Mesenchymal stem cell (in vitro differentiated cells and primary cell): ENCODE measurements at regions not wholly inside any gene's neighbourhood (a gene's known extent, or its start where the extent isn't known, plus 50 kb on each side); places are given as distances from the start of the nearest gene placed in this dataset.

Source experiments
- DNase-seq: peaks from one replicate; pipeline ENCODE4 v3.0.0-alpha.2; 2013
- H2AFZ ChIP-seq: one replicate; pipeline ENCODE4 v1.6.1; 2013; ENCODE audit warnings: low read depth, mild to moderate bottlenecking, control low read depth, inconsistent platforms, low read length, moderate library complexity
- H2AK5ac ChIP-seq: 2 replicates; pipeline ENCODE4 v1.6.1; 2013; ENCODE audit warnings: low read length, moderate library complexity, mild to moderate bottlenecking, inconsistent platforms; ENCODE audit not compliant: severe bottlenecking
- H2BK120ac ChIP-seq: one replicate; pipeline ENCODE4 v1.6.1; 2013; ENCODE audit warnings: low read depth, mild to moderate bottlenecking, inconsistent platforms, low read length, moderate library complexity
- H2BK12ac ChIP-seq, 2 experiments: one replicate each; pipeline ENCODE4 v1.6.1; 2013; ENCODE audit warnings: inconsistent platforms in 2 of 2, low read length in 2 of 2, mild to moderate bottlenecking in 2 of 2, moderate library complexity in 2 of 2, control low read depth in 1 of 2
- H2BK15ac ChIP-seq: one replicate; pipeline ENCODE4 v1.6.1; 2013; ENCODE audit warnings: mild to moderate bottlenecking, low read depth, inconsistent platforms; ENCODE audit not compliant: poor library complexity, severe bottlenecking
- H2BK5ac ChIP-seq: 2 replicates; pipeline ENCODE4 v1.6.1; 2013; ENCODE audit warnings: low read depth, mild to moderate bottlenecking, low read length, control low read depth, inconsistent platforms; ENCODE audit not compliant: poor library complexity, severe bottlenecking
- H3K14ac ChIP-seq, 2 experiments: one replicate each; pipeline ENCODE4 v1.6.1; 2013; ENCODE audit warnings: inconsistent platforms in 2 of 2, low read length in 2 of 2, control low read depth in 1 of 2, mild to moderate bottlenecking in 1 of 2, moderate library complexity in 1 of 2
- H3K18ac ChIP-seq, 2 experiments: one replicate each; pipeline ENCODE4 v1.6.1; 2013; ENCODE audit warnings: inconsistent platforms in 2 of 2, low read length in 2 of 2, control low read depth in 1 of 2, low read depth in 1 of 2, mild to moderate bottlenecking in 1 of 2
- H3K23ac ChIP-seq, 2 experiments: one replicate each; pipeline ENCODE4 v1.6.1; 2013; ENCODE audit warnings: inconsistent platforms in 2 of 2, low read length in 2 of 2, mild to moderate bottlenecking in 2 of 2, moderate library complexity in 2 of 2, control low read depth in 1 of 2
- H3K27ac ChIP-seq: 2 replicates; pipeline ENCODE4 v1.5.1; 2013; ENCODE audit warnings: mild to moderate bottlenecking, moderate library complexity, low read length, control low read depth, inconsistent platforms; ENCODE audit not compliant: poor library complexity, severe bottlenecking
- H3K27me3 ChIP-seq, 2 experiments: 2 replicates each; pipeline versions ENCODE4 v1.6.1 to v1.7.0; 2013; ENCODE audit warnings: low read length in 2 of 2, mild to moderate bottlenecking in 2 of 2, moderate library complexity in 2 of 2, control low read depth in 1 of 2, inconsistent platforms in 1 of 2; ENCODE audit not compliant: control insufficient read depth in 1 of 2, insufficient read depth in 1 of 2
- H3K36me3 ChIP-seq, 2 experiments: 2 replicates each; pipeline versions ENCODE4 v1.6.1 to v1.7.0; 2013; ENCODE audit warnings: low read length in 2 of 2, control low read depth in 1 of 2, inconsistent platforms in 1 of 2, low read depth in 1 of 2, mild to moderate bottlenecking in 1 of 2; ENCODE audit not compliant: insufficient read depth in 2 of 2, control insufficient read depth in 1 of 2
- H3K4ac ChIP-seq, 2 experiments: one replicate each; pipeline ENCODE4 v1.6.1; 2013; ENCODE audit warnings: inconsistent platforms in 2 of 2, low read length in 2 of 2, mild to moderate bottlenecking in 2 of 2, moderate library complexity in 2 of 2, control low read depth in 1 of 2, low read depth in 1 of 2
- H3K4me1 ChIP-seq: 2 replicates; pipeline ENCODE4 v1.6.1; 2013; ENCODE audit warnings: low read depth, low read length, control low read depth; ENCODE audit not compliant: control insufficient read depth, insufficient read depth
- H3K4me2 ChIP-seq: 2 replicates; pipeline ENCODE4 v1.6.1; 2013; ENCODE audit warnings: low read length, mild to moderate bottlenecking, inconsistent platforms; ENCODE audit not compliant: poor library complexity, severe bottlenecking
- H3K4me3 ChIP-seq, 2 experiments: 2 replicates each; pipeline versions ENCODE4 v1.5.1 to v1.7.0; 2013; ENCODE audit warnings: low read length in 2 of 2, mild to moderate bottlenecking in 2 of 2, control low read depth in 1 of 2, low read depth in 1 of 2; ENCODE audit not compliant: insufficient read depth in 1 of 2
- H3K79me1 ChIP-seq: replicated peaks from 2 replicates; pipeline ENCODE4 v1.6.1; 2013; ENCODE audit warnings: mild to moderate bottlenecking, control low read depth, low read length, inconsistent platforms; ENCODE audit not compliant: poor library complexity, severe bottlenecking
- H3K9ac ChIP-seq: 2 replicates; pipeline ENCODE4 v1.7.0; 2013; ENCODE audit warnings: mild to moderate bottlenecking, low read length, moderate library complexity
- H3K9me3 ChIP-seq: 2 replicates; pipeline ENCODE4 v1.7.0; 2013; ENCODE audit warnings: mild to moderate bottlenecking, low read length; ENCODE audit not compliant: control insufficient read depth
- H4K8ac ChIP-seq: one replicate; pipeline ENCODE4 v1.6.1; 2013; ENCODE audit warnings: inconsistent platforms, mild to moderate bottlenecking, low read length, moderate library complexity
- H4K91ac ChIP-seq: one replicate; pipeline ENCODE4 v1.6.1; 2013; ENCODE audit warnings: mild to moderate bottlenecking, low read length, inconsistent platforms
- WGBS: methylation state at CpG from one replicate; pipeline ENCODE4 v1.1.7; 2013; ENCODE audit warnings: mixed read lengths; 5-methylcytosine and 5-hydroxymethylcytosine counted together

- H4K8ac ChIP-seq = no peak overlapping the region
- H3K27ac ChIP-seq = no peak overlapping the region
- H3K27me3 ChIP-seq = no peaks in the 10 kb centered on the region
- no peak for DNase-seq
- no peak overlapping the region for H2BK5ac ChIP-seq
- H3K36me3 ChIP-seq = no peaks in the 10 kb centered on the region
- no peak overlapping the region for H2AK5ac ChIP-seq
- H3K9me3 ChIP-seq = no peaks in the 10 kb centered on the region
- no peak overlapping the region for H2AFZ ChIP-seq
- no peak overlapping the region for H3K23ac ChIP-seq
- no peak overlapping the region for H3K4me2 ChIP-seq
- H3K9ac ChIP-seq = peak overlapping the region; percentile 11
- no peaks in the 10 kb centered on the region for H3K79me1 ChIP-seq
- no peak overlapping the region for H2BK15ac ChIP-seq
- no peak overlapping the region for H3K4me3 ChIP-seq
- no peak overlapping the region for H3K14ac ChIP-seq
- peak overlapping the region in 1 of 2 experiments; percentile 29 for H3K18ac ChIP-seq
- no peaks in the 10 kb centered on the region for H3K4me1 ChIP-seq
- no CpG with 5 or more reads among the region's 2 CpGs for WGBS
- no peak overlapping the region for H3K4ac ChIP-seq
- H2BK12ac ChIP-seq = peak overlapping the region in 1 of 2 experiments; percentile 26
- no peak overlapping the region for H2BK120ac ChIP-seq
- H4K91ac ChIP-seq = no peak overlapping the region
These were observed 139.1 kb downstream of the TSEN15 start for GRCh38 chr1:184190616-184191015.

DNA sequence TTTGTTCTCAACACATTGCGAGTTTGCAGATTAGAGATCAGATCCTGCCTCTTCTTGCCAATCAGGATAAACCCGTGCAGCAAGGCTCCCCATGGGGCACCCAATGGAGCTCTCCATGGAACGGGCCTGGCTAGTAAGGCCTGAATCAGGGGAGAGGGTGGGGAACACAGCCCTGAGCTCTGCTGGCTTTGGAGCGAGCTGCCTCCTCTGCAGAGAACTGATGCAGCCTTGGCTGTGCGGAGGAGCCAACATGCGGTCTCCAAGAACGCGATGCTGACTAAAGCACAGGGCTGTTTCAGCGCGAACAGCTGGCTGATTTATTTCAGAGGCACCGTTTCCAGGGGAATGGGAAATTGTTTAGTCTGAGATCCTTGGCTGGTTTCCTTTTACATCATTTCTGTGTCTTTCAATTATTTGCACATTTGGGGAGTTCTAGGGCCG lies 139.7 kb downstream of the TSEN15 start:
- 21% methylated on average over 12 of the region's 12 CpGs for WGBS
- no peak overlapping the region for H3K23ac ChIP-seq

GRCh38 chr1:184192796-184193195 lies 141.3 kb downstream of the TSEN15 start:
- no peak overlapping the region for H2BK15ac ChIP-seq
- no peak overlapping the region for H3K4ac ChIP-seq
- no peaks in the 10 kb centered on the region for H3K4me1 ChIP-seq
- H3K18ac ChIP-seq = no peak overlapping the region
- H3K9me3 ChIP-seq = no peaks in the 10 kb centered on the region
- no peak overlapping the region for H2AK5ac ChIP-seq
- H3K4me2 ChIP-seq = no peak overlapping the region
- no peak overlapping the region for H2BK120ac ChIP-seq
- no peak overlapping the region for H2AFZ ChIP-seq
- H3K27ac ChIP-seq = no peak overlapping the region
- no peak overlapping the region for H3K4me3 ChIP-seq
- H4K91ac ChIP-seq = no peak overlapping the region
- H4K8ac ChIP-seq = no peak overlapping the region
- H2BK5ac ChIP-seq = no peak overlapping the region
- no peaks in the 10 kb centered on the region for H3K79me1 ChIP-seq
- DNase-seq = peak; percentile 32
- H3K14ac ChIP-seq = no peak overlapping the region
- no peaks in the 10 kb centered on the region for H3K36me3 ChIP-seq
- peak overlapping the region in 1 of 2 experiments; percentile 0 for H2BK12ac ChIP-seq
- no peak overlapping the region for H3K23ac ChIP-seq
- WGBS = 91% methylated on average over 1 of the region's 1 CpG
- H3K9ac ChIP-seq = no peak overlapping the region
- H3K27me3 ChIP-seq = no peaks in the 10 kb centered on the region

More for the DNA sequence above, 139.7 kb downstream of the TSEN15 start:
- peak overlapping the region in 1 of 2 experiments; percentile 43 for H3K4me3 ChIP-seq
- H3K4me1 ChIP-seq = no peaks in the 10 kb centered on the region
- no peak overlapping the region for H2BK15ac ChIP-seq
- no peak overlapping the region for H2BK5ac ChIP-seq
- no peak overlapping the region for H2AK5ac ChIP-seq
- no peak overlapping the region for H2AFZ ChIP-seq
- no peaks in the 10 kb centered on the region for H3K9me3 ChIP-seq
- no peak overlapping the region for H4K8ac ChIP-seq
- H4K91ac ChIP-seq = no peak overlapping the region
- no peak overlapping the region for H3K4me2 ChIP-seq
- no peak overlapping the region for H3K27ac ChIP-seq
- DNase-seq = peak; percentile 98
- H3K14ac ChIP-seq = no peak overlapping the region
- H3K9ac ChIP-seq = peak overlapping the region; percentile 60
- no peaks in the 10 kb centered on the region for H3K36me3 ChIP-seq
- peak overlapping the region in 1 of 2 experiments; percentile 26 for H2BK12ac ChIP-seq
- H3K18ac ChIP-seq = peak overlapping the region in 1 of 2 experiments; percentile 63
- H3K4ac ChIP-seq = peak overlapping the region in 1 of 2 experiments; percentile 69
- no peaks in the 10 kb centered on the region for H3K79me1 ChIP-seq
- no peak overlapping the region for H2BK120ac ChIP-seq
- H3K27me3 ChIP-seq = no peaks in the 10 kb centered on the region

DNA sequence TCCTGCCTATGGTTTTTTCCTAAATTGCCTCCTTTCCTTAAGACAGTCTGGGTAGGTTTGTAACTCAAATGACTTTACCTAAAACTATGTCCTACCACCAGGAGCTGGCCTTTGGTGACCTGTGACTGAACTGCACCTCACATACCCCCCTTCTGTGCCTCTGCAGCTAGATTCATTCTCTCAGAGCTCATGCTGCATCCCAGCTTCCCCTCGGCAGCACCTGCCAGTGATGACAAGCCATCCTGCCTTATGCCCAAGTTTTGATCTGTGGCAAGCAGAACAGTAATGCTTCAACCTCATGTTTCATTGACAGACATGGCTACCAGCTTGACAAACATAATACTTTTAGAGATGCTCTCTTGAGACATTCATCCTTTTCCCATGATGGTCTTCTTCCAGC lies 141.9 kb downstream of the TSEN15 start:
- Histone ChIP-seq H3K27me3 (no peaks in the 10 kb centered on the region), H3K4me2 (no peak overlapping the region), H3K79me1 (no peaks in the 10 kb centered on the region), H2BK5ac (no peak overlapping the region), H3K18ac (peak overlapping the region in 1 of 2 experiments; percentile 61), H3K27ac (no peak overlapping the region), H3K4me1 (no peaks in the 10 kb centered on the region), H2BK12ac (peak overlapping the region in 1 of 2 experiments; percentile 70), H2AK5ac (no peak overlapping the region), H3K14ac (no peak overlapping the region), H3K9me3 (no peaks in the 10 kb centered on the region), H3K36me3 (no peaks in the 10 kb centered on the region), H2AFZ (no peak overlapping the region), H4K8ac (no peak overlapping the region), H4K91ac (no peak overlapping the region), H3K9ac (no peak overlapping the region), H3K4ac (peak overlapping the region in 1 of 2 experiments; percentile 11), H2BK120ac (no peak overlapping the region), H2BK15ac (no peak overlapping the region), H3K4me3 (no peak overlapping the region), H3K23ac (no peak overlapping the region)
- DNase-seq = no peak
- 94% methylated on average over 1 of the region's 1 CpG for WGBS
